Transverse colon (tissue), 3 donors: ENCODE measurements at regions not wholly inside any gene's neighbourhood (a gene's known extent, or its start where the extent isn't known, plus 50 kb on each side); places are given as distances from the start of the nearest gene placed in this dataset.

Experiments
- EP300 ChIP-seq: sonication (generic); formaldehyde crosslinking; IDR thresholded peaks from one replicate; pipeline ENCODE4 v1.6.1; 2017; ENCODE audit warnings: antibody characterized with exemption, low read depth
- POLR2A ChIP-seq: fragments of 450-650 bp; IDR thresholded peaks from one replicate; pipeline ENCODE4 v1.6.1; 2016; ENCODE audit warnings: antibody characterized with exemption, mild to moderate bottlenecking, moderate library complexity
- TF ChIP-seq, protein P1 (sequence below), 5 experiments: fragments of 200-600 bp in 3 of 5; fragments of 450-650 bp in 2 of 5; sonication (generic) in 3 of 5; IDR thresholded peaks; 1 replicate in 2 of 5; 2 replicates in 3 of 5; pipeline ENCODE4 v1.5.1; 2016 to 2017; ENCODE audit warnings: antibody characterized with exemption in 5 of 5, inconsistent platforms in 3 of 5, mild to moderate bottlenecking in 2 of 5, moderate library complexity in 1 of 5

DNA sequence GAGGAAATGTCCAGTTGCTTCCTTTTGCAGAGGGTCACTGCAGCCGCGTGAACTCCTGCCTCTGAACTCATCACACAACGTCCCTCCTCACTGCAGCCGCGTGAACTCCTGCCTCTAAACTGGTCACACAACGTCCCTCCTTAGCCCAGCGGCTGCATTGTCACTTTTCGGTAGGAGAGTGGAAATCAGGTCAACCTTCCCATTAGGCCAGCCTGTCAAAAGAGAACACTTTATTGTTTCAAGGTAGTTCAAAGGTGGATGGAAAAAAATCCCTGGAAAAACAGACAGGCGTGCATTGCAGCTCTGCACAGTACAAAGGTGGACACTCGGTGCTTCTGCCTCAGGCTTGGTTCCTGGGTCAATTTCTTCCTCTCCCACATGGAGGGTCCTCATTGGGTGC is 280.2 kb downstream of the FOXL1 start:
- TF ChIP-seq, protein P1, sequence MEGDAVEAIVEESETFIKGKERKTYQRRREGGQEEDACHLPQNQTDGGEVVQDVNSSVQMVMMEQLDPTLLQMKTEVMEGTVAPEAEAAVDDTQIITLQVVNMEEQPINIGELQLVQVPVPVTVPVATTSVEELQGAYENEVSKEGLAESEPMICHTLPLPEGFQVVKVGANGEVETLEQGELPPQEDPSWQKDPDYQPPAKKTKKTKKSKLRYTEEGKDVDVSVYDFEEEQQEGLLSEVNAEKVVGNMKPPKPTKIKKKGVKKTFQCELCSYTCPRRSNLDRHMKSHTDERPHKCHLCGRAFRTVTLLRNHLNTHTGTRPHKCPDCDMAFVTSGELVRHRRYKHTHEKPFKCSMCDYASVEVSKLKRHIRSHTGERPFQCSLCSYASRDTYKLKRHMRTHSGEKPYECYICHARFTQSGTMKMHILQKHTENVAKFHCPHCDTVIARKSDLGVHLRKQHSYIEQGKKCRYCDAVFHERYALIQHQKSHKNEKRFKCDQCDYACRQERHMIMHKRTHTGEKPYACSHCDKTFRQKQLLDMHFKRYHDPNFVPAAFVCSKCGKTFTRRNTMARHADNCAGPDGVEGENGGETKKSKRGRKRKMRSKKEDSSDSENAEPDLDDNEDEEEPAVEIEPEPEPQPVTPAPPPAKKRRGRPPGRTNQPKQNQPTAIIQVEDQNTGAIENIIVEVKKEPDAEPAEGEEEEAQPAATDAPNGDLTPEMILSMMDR (IDR thresholded peaks at IDR 0.05): no peak
- TF ChIP-seq POLR2A: no peak
- no peak for TF ChIP-seq EP300
